Activated CD8-positive, alpha-beta memory T cell treated with anti-CD3 and anti-CD28 coated beads, Interleukin-2, amount 50 U/mL, for 4 hours (primary cell): ENCODE measurements at regions not wholly inside any gene's neighbourhood (a gene's known extent, or its start where the extent isn't known, plus 50 kb on each side); places are given as distances from the start of the nearest gene placed in this dataset.
"Not testable (repeated sequence)": the region's sequence is repeated elsewhere in the genome, so short reads cannot be mapped to it uniquely, and the experiment has no call there.

ENCODE experiments used
- DNase-seq: peaks from one replicate; pipeline ENCODE4 v3.0.0-alpha.2; 2020

DNA sequence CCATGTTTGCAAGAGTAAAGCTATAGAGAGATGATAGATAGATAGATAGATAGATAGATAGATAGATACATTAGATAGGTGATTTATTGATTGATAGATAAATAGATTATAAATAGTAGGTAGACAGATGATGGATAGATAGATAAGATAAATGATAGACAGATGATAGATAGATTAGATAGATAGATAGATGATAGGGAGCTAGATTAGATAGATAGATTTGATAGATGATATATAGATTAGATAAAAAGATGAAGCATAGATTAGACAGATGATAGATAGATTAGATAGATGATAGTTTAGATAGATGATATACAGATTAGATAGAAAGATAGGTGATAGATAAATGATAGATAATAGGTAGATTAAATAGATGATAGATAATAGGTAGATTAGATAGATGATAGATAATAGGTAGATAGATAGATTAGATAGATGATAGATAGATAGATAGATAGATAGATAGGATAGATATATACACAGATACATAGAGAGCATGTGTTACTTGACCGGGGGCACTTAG lies 243.3 kb upstream of the FOXK1 start:
- DNase-seq, result no peak

- DNase-seq, result no peak
Measured at GRCh38 chr7:4439444-4439843, 242.7 kb upstream of the FOXK1 start.

DNA sequence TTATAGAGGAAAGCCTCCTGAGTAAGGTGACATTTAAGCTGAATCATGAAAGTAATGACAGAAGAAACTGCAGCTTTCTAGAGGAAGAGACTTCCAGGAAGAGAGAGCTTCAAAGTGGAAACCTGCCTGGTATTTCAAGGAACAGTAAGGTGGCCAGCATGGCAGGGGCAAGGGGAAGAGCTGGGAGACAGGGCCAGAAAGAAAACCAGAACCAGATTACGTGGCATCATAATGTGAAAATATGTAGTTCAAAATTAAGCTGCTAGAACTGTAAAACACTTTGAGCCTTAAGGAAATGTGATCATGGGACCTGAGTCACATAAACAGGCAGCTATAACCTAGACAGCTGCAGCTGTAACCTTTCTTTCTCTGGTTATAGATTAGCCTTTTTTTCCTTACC lies 238.0 kb upstream of the FOXK1 start:
- no peak for DNase-seq

- no peak for DNase-seq
Measured at GRCh38 chr7:4445777-4446176, 236.3 kb upstream of the FOXK1 start.

DNA sequence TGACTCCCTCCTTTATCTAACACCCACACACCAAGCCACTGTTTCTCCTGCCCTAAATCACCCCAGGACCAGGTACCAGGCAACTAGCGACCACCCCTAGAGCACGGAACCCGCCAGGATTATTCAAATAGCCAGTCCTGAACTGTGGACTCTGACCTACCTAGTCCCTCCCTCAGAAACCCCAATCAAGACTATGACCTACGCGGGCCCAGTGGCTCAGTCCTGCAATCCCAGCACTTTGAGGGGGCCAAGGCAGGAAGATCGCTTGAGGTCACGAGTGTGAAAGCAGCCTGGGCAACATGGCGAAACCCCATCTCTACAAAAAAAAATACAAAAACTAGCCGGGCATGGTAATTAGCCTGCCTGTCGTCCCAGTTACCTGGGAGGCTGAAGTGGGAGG lies 232.8 kb upstream of the FOXK1 start:
- no peak for DNase-seq

- no peak for DNase-seq
Measured at GRCh38 chr7:4450483-4450882, 231.6 kb upstream of the FOXK1 start.

- no peak for DNase-seq
Measured at GRCh38 chr7:4460597-4460996, 221.5 kb upstream of the FOXK1 start.

GRCh38 chr7:4461531-4461930 lies 220.6 kb upstream of the FOXK1 start:
- no peak for DNase-seq

- DNase-seq, result no peak
Measured at GRCh38 chr7:4468320-4469102, 213.6 kb upstream of the FOXK1 start.

DNA sequence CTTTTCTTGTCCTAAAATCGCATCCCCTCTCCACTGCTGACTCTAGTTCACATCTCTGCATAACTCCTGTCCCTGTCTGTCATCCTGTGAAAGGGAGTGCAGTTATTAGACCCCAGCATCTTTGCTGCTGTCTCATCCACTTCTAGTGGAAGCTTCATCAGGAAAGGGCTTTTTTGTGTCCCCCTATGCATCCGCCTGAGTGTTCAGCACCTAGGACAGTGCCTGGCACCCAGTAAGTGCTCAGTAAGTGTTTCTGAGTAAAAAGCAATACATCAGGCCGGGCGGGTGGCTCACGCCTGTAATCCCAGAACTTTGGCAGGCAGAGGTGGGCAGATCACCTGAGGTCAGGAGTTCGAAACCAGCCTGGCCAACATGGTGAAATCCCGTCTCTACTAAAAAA lies 211.8 kb upstream of the FOXK1 start:
- no peak for DNase-seq

DNA sequence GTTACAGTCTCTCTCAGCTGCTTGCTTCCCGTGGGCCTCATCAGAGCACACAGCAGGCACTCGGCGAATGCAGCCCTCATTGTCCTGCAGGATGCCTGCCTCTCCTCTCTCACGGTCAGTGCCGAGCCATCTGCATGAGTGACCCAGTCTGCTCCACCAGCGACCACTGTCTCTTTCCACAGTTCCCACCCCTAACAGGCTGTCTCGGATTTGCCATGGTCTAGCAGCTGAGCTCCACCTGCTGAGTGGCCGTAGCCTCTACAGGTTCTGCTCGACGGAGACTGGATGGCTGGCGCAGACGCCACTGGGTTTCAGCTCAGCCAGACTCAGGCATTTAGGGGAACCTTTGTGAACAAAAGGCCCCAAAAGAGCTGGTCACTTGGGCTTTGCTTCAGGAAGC lies 209.4 kb upstream of the FOXK1 start:
- DNase-seq, result no peak

DNA sequence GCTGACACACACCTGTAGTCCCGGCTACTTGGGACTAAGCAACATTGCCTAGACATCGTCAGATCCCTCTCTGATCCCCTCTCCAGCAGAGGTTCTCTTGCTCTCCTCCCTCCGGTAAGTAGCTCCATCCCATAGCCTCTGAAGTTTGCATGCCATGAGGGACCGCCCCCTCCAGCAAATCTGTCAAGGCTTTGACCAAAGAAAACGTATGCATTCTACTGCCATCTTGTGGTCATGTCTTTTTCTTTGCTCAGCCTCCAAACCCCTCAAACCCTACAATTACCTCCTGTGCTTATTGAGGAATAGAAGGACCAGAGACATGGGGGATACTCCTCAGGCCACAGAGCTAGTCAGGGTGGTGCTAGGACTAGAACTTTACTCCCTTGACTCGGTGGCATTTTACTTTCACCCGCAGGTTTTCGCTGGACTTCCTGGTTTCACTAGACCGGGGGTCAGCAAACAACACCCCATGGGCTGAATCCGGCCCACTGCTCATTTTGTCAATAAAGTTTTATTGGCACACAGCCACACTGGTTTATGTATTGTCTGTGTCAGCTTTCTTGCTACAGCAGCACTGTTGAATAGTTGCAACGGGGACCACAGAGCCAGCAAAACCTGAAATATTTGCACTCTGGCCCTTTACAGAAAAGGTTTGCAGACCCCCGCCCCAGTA lies 202.6 kb upstream of the FOXK1 start:
- DNase-seq, result no peak

DNA sequence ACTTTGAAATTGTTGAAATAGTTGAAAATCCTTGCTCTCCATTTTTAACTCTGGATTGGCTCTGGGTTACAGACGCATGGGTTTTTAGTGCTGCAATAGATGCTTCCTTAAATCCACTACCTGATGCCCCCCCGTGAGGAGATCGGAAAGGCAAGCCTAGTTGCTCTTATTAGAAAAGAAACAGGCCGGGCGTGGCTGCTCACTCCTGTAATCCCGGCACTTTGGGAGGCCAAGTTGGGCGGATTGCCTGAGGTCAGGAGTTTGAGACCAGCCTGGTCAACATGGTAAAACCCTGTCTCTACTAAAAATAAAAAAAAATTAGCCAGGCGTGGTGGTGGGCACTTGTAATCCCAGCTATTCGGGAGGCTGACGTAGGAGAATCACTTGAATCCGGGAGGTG lies 202.0 kb upstream of the FOXK1 start:
- not testable (repeated sequence) for DNase-seq

DNA sequence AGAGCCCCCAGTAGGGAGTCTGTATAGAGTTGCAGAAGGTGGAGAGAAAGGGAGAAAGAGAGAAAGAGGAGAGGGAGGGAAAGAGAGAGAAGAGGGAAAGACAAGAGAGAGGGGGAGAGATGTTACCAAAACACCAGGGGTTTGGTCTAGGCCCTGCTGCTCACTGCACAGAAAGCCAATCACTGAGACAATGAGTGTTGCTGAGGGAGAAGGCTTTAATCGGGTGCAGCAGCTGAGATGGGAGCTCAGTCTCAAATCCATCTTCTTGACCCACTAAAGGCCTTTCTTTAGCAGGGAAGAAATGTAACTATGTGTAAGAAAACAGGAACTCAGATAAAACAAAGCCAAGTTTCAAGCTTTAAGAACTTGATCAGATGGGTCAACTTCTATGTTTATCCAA lies 198.2 kb upstream of the FOXK1 start:
- DNase-seq, result no peak

- no peak for DNase-seq
Measured at GRCh38 chr7:4484545-4484944, 197.6 kb upstream of the FOXK1 start.

- no peak for DNase-seq
Measured at GRCh38 chr7:4486907-4487306, 195.2 kb upstream of the FOXK1 start.

- DNase-seq, result not testable (repeated sequence)
Measured at GRCh38 chr7:4496911-4497310, 185.2 kb upstream of the FOXK1 start.

GRCh38 chr7:4500812-4501211 lies 181.3 kb upstream of the FOXK1 start:
- DNase-seq, result no peak

- DNase-seq, result not testable (repeated sequence)
Measured at GRCh38 chr7:4507886-4508285, 174.2 kb upstream of the FOXK1 start.

DNA sequence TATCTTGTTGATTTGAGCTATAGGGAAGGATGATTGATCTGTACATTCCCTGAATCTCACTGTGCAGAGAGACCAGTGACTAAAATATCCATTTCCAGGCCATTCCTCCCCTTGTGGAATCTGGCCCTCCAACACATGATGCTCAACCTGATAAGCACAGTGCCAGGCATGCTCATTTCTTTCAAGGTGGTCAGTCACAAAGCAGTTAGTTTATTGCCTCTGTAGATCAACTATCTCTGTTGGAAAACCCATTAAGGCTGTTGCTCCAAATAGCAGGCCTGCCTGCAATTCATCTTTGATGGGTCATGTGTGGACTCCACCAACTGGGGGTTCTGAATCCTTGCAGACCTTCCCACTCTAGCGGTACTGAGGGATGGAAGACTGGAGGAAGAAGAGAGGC lies 168.6 kb upstream of the FOXK1 start:
- DNase-seq, result no peak

GRCh38 chr7:4519819-4520520 lies 162.1 kb upstream of the FOXK1 start:
- no peak for DNase-seq

DNA sequence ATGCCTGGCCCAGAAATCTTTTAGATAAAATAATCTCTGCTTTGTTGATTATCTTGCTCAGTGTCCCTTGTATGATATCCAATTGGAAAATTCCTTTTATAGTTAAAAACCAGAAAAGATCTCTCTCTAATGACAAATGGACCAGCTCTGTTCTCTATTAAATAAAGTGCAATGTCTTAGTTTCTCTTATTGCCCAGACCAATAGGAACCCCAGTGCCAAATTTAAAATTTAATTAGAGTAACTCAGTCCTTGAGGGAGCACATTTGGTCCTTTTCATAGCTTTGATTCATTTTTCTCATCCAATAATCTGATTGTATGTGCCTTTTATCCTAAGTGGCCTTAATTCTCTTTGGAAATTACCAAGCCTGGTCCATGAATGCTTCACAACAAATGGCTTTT lies 158.9 kb upstream of the FOXK1 start:
- DNase-seq, result no peak

- DNase-seq, result no peak
Measured at GRCh38 chr7:4523873-4524272, 158.2 kb upstream of the FOXK1 start.

GRCh38 chr7:4525884-4526283 lies 156.2 kb upstream of the FOXK1 start:
- DNase-seq, result no peak
